H7 (cell line): ENCODE measurements at regions not wholly inside any gene's neighbourhood (a gene's known extent, or its start where the extent isn't known, plus 50 kb on each side); places are given as distances from the start of the nearest gene placed in this dataset.
"Not testable (repeated sequence)": the region's sequence is repeated elsewhere in the genome, so short reads cannot be mapped to it uniquely, and the experiment has no call there.

Experiments
- DNase-seq: peaks from one replicate; pipeline ENCODE4 v3.0.0; 2012
- H3K27me3 ChIP-seq: 2 replicates; pipeline ENCODE4 v1.6.0; 2011; ENCODE audit warnings: mild to moderate bottlenecking, low read length; ENCODE audit not compliant: control insufficient read depth, insufficient read depth
- H3K36me3 ChIP-seq: replicated peaks from 2 replicates; pipeline ENCODE4 v1.5.1; 2011; ENCODE audit warnings: low read length; ENCODE audit not compliant: control insufficient read depth, insufficient read depth
- H3K4me3 ChIP-seq: 2 replicates; pipeline ENCODE4 v1.5.1; 2011; ENCODE audit warnings: low read depth, mild to moderate bottlenecking, control low read depth, low read length, moderate library complexity; ENCODE audit not compliant: insufficient read depth

- H3K27me3 ChIP-seq: no peaks in the 10 kb centered on the region
- no peaks in the 10 kb centered on the region for H3K36me3 ChIP-seq
- no peak for DNase-seq
- H3K4me3 ChIP-seq: no peak overlapping the region
Measured at GRCh38 chr5:135153661-135154060, 119.6 kb upstream of the PITX1 start.

GRCh38 chr5:135153259-135153658 lies 119.2 kb upstream of the PITX1 start:
- Histone ChIP-seq H3K36me3 (no peaks in the 10 kb centered on the region), H3K4me3 (no peak overlapping the region), H3K27me3 (no peaks in the 10 kb centered on the region)
- DNase-seq: no peak

DNA sequence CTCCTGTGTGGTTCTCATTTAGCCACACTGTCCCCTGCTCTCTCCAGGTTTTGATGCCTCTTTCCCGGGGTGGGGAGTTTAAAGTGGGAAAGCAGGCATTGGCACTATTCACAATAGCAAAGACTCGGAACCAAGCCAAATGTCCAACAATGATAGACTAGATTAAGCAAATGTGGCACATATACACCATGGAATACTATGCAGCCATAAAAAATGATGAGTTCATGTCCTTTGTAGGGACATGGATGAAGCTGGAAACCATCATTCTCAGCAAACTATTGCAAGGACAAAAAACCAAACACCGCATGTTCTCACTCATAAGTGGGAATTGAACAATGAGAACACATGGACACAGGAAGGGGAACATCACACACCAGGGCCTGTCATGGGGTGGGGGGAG lies 117.6 kb upstream of the PITX1 start:
- not testable (repeated sequence) for H3K4me3 ChIP-seq, H3K36me3 ChIP-seq, DNase-seq, H3K27me3 ChIP-seq

DNA sequence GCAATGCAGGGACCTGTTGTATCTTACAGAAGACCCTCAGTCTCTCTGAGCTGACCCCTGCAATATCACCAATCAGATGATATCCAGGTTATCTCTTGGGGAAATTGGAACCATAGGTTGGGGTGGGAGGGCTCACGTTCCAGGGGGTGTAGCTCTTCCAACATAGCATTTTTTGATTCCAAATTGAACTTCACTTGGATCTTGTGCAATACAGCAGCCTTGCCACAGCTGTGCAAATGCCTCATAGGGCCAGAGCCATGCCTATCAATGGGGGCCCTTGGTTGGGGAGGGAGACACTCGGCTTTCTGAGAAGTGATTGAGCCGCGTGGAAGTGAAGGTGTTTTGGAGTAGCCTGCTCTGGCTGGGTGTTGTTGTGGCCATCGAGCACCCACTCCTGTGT lies 117.2 kb upstream of the PITX1 start:
- DNase-seq: no peak
- Histone ChIP-seq H3K27me3 (no peaks in the 10 kb centered on the region), H3K4me3 (no peak overlapping the region), H3K36me3 (no peaks in the 10 kb centered on the region)

DNA sequence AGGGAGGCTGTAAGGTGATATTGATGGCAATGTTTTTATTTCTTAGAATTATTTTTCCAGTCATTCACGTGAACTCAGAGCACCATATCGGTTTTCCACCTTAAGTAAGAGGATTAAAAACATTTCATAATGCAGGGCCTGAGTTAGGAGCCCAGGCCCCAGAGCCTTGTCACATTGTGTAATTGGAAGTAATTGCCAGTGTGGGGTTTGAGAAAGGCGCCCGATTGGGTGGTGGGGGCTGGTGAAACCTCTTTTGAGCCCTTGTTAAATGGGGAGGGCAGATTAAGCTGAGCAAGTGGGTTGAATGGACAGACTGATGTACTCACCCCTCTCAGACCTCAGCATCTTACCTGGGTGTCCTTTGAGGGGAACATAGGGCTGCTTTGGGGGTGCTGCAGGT lies 116.7 kb upstream of the PITX1 start:
- Histone ChIP-seq H3K27me3 (no peaks in the 10 kb centered on the region), H3K36me3 (no peaks in the 10 kb centered on the region), H3K4me3 (no peak overlapping the region)
- DNase-seq: no peak

DNA sequence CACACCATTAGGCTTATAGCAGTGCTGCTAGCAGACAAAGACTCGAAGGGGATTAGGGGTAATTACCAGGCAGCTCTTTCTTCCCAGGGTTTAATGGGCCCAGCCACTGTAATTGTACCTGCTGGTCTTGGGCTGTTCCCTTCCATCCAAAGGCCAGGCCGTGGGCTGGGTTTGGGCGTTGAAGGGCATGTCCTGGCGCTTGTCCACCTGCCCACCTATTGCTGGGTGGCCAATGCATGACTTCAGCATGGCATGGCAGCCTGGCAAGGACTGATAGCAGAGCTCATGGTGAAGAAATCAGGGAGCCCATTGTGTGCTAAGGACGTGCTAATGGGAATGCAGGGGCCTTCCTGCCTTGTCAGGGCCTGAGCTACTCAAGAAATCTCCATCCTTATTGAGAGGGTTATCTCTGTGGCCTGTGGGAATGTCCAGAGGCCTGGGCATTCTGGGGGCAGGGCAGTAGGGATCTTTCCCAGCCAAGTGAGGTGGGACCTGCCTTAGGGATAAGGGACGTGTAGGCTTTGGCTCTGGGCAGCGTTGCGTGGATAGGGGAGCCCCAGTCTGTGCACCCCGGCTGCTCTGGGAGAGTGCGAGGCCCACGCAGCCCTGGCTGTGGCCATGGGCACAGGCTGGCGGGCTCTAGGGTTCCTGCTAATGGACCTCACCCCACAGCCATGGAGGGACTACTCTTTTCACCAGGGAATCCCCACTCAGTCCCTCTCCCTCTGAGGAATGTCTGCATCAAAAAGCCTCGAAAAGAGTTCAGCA lies 116.1 kb upstream of the PITX1 start:
- Histone ChIP-seq H3K4me3 (no peak overlapping the region), H3K36me3 (no peaks in the 10 kb centered on the region), H3K27me3 (no peaks in the 10 kb centered on the region)
- DNase-seq: no peak

DNA sequence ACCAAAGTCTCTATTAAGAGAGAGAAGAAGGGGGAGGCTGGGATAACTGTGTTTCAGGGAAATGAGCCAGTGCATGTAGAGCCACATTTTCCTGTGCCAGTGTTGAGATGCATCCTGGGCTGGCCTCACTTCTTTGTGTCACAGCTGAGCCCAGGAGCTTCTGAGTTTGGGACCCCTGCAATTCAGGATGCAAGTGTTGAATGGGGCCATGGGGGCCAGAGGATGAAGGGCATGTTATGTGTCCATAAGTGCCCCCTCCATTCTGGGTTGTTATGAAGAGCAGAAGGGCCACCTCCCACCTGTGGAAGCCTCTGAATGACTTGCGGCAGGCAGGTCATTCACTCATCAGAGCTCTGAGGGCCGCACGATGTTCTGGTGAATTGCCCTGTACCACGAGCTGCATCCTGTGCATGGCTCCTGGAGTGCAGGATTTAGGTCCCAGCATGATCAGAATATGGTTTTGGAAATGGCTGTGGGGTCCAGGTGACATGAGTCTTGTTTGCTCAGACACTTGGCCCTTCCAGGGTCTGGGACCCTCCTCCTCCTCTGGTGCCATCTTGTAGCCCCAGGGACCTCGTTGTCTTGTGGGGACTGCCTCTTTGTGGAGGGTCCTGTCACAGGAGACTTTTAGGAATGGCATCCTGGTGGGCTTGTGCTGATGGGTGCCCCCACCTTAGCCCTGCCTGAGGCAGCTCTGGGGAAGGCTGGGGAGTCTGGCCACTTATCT lies 115.4 kb upstream of the PITX1 start:
- Histone ChIP-seq H3K27me3 (no peaks in the 10 kb centered on the region), H3K4me3 (no peak overlapping the region), H3K36me3 (no peaks in the 10 kb centered on the region)
- no peak for DNase-seq

GRCh38 chr5:135147294-135148090 lies 113.5 kb upstream of the PITX1 start:
- DNase-seq: no peak
- H3K27me3 ChIP-seq: no peaks in the 10 kb centered on the region
- H3K4me3 ChIP-seq: no peak overlapping the region
- H3K36me3 ChIP-seq: no peaks in the 10 kb centered on the region

DNA sequence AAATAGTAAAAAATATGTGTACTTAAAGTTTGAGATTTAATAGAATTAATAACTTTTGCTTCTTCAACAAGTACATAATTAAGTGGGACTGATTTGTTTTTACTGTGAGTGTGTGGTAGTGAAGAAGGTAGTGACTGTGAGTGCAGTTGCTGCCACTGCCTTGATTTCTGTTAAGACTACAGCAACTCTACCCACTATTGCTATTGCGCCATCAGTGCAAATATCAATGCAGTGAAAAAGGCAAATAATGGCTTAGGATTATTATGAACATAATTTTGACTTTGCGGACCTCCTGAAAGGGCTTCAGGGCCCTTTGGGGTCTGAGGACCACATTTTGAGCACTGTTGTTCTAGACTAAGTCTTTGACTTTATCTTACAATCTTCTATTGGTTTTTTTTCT lies 112.0 kb upstream of the PITX1 start:
- H3K36me3 ChIP-seq: no peaks in the 10 kb centered on the region
- no peaks in the 10 kb centered on the region for H3K27me3 ChIP-seq
- no peak overlapping the region for H3K4me3 ChIP-seq
- no peak for DNase-seq

DNA sequence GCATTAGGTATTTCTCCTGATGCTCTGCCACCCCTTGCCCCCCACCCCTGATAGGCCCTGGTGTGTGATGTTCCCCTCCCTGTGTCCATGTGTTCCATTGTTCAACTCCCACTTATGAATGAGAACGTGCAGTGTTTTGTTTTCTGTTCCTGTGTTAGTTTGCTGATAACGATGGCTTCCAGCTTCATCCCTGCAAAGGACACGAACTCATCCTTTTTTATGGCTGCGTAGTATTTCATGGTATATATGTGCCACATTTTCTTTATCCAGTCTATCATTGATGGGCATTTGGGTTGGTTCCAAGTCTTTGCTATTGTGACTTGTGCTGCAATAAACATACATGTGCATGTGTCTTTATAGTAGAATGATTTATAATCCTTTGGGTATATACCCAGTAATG lies 109.7 kb upstream of the PITX1 start:
- not testable (repeated sequence) for H3K36me3 ChIP-seq, H3K4me3 ChIP-seq, H3K27me3 ChIP-seq, DNase-seq

GRCh38 chr5:135141303-135142268 lies 107.6 kb upstream of the PITX1 start:
- no peak overlapping the region for H3K4me3 ChIP-seq
- H3K36me3 ChIP-seq: no peaks in the 10 kb centered on the region
- no peaks in the 10 kb centered on the region for H3K27me3 ChIP-seq
- no peak for DNase-seq

GRCh38 chr5:135140446-135141204 lies 106.6 kb upstream of the PITX1 start:
- no peak for DNase-seq
- Histone ChIP-seq H3K36me3 (no peaks in the 10 kb centered on the region), H3K4me3 (no peak overlapping the region), H3K27me3 (no peaks in the 10 kb centered on the region)

- DNase-seq: no peak
- Histone ChIP-seq H3K27me3 (no peaks in the 10 kb centered on the region), H3K4me3 (no peak overlapping the region), H3K36me3 (no peaks in the 10 kb centered on the region)
Measured at GRCh38 chr5:135139381-135140134, 105.5 kb upstream of the PITX1 start.
